GM12873 (cell line): ENCODE measurements at regions not wholly inside any gene's neighbourhood (a gene's known extent, or its start where the extent isn't known, plus 50 kb on each side); places are given as distances from the start of the nearest gene placed in this dataset.

Experiments used
- CTCF ChIP-seq: IDR thresholded peaks from 2 replicates; pipeline ENCODE4 v1.5.1; 2012; ENCODE audit warnings: low read depth, mild to moderate bottlenecking, moderate library complexity, low read length, control low read depth; ENCODE audit not compliant: insufficient read depth; ENCODE audit errors: missing control alignments

GRCh38 chr2:43080571-43081021 is 145.8 kb downstream of the ZFP36L2 start:
- TF ChIP-seq CTCF: no peak

- no peak for TF ChIP-seq CTCF
These were observed 147.3 kb downstream of the ZFP36L2 start for GRCh38 chr2:43078781-43079755.

GRCh38 chr2:43078301-43078700 is 148.1 kb downstream of the ZFP36L2 start:
- TF ChIP-seq CTCF: no peak

DNA sequence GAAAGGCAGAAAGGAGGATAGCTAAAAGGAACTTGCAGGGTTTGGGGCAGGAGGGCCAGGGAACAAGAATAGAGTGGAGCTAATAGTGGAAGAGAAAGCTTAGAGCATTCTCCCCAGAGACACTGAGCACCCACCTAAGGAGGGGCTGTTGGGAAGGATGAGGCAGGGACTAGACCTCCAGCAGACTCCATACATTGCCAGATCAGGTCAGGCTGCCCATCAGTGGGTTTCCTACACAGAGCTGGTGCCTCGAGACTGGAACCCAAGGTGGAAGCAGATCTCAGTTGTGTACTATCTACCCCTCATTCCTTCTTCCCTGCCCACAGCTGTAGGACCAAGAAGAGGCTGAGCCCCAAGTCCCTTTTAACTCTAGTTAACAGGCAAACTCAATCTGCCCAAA is 148.5 kb downstream of the ZFP36L2 start:
- TF ChIP-seq CTCF: no peak

- no peak for TF ChIP-seq CTCF
These were observed 149.7 kb downstream of the ZFP36L2 start for GRCh38 chr2:43076676-43077075.

- TF ChIP-seq CTCF: no peak
These were observed 150.4 kb downstream of the ZFP36L2 start for GRCh38 chr2:43075811-43076585.

DNA sequence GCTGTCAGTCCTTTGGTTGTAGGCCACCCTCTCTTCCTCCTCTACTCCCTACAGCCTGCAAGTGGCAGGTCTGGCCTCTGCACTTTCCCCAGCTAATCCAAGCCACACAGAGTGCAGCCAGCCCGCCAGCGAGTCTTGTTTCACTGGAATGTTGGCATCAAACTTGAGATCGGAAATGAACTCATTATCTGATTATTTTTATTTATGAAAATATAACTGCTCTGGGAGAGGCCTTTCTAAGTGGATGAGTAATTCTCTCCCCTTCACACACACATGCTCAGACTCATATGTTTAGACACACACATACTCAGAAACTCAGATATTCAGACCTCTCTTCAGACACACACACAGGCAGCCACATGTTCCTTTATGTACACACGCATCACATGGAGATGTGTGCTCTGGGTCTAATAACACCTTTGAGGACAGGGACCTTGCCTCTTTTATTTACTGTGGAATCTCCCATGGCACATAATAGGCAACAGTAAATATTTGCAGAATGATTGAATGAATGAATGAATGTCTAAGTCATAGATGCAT is 151.3 kb downstream of the ZFP36L2 start:
- TF ChIP-seq CTCF: no peak
